Heart left ventricle (tissue), 13 donors: ENCODE measurements at regions not wholly inside any gene's neighbourhood (a gene's known extent, or its start where the extent isn't known, plus 50 kb on each side); places are given as distances from the start of the nearest gene placed in this dataset.

Experiments used
- POLR2A ChIP-seq, 2 donors: fragments of 450-650 bp; IDR thresholded peaks; one replicate each; pipeline ENCODE4 v1.6.1; 2017; ENCODE audit warnings: antibody characterized with exemption in 2 of 2, mild to moderate bottlenecking in 2 of 2, moderate library complexity in 2 of 2
- TF ChIP-seq, protein P1 (sequence below), 12 donors: fragments of 200-600 bp; sonication (generic) in 4 of 12; IDR thresholded peaks; one replicate each; pipeline versions ENCODE4 v1.5.0 to v1.8.0; 2018 to 2022; ENCODE audit warnings: antibody characterized with exemption in 12 of 12, mild to moderate bottlenecking in 5 of 12
- donor health status: ischemic (EF 13 %, LVEDD 7.1; RV severe dilation, severe dysfunction).
- donor health status: DM: no; HTN: yes; CAD: no.
- donor health status: DM: no; HTN: no; CAD: no.
- donor health status: ischemic (EF 25% LVEDD 6.9; RV normal size, moderate dysfunction).
- donor health status: ischemic (EF 25% LVEDD 5.7; RV mildly dilated, moderate dysfunction).
- donor health status: ischemic (EF 35%, LVEDD 5.7; RV mildly dilated, moderate dysfunction).
- donor health status: nonischemic (EF 11% LVEDD 7.7; RV severe dilation, severe dysfunction).
- donor health status: DM: yes; HTN: yes; CAD: no.
- donor health status: PGD.
- donor health status: ischemic (EF 29% LVEDD 5.4; RV normal size, mild dysfunction).
- donor health status: nonischemic (EF 23%, LVEDD 6.1; RV moderate dilation, normal function).

DNA sequence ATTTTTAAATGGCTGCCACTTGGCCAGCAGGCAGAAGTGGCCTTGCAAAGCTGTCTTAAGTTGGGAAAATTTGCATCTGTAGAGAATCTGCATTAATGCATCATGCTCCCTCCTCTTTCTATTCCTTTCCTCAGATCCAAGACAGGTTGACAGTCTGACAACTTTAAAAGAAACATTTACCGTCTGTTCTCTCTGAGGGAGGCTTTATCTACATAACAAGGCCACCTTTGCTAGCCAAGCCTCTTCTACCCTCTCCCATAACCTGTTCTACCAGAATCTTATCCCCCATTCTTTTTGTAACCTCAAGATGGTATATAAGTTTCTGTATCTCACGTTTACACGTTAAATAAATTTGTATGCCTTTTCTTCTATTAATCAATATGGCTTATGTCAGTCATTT, 271.9 kb downstream of the OSTF1 start:
- TF ChIP-seq, protein P1, sequence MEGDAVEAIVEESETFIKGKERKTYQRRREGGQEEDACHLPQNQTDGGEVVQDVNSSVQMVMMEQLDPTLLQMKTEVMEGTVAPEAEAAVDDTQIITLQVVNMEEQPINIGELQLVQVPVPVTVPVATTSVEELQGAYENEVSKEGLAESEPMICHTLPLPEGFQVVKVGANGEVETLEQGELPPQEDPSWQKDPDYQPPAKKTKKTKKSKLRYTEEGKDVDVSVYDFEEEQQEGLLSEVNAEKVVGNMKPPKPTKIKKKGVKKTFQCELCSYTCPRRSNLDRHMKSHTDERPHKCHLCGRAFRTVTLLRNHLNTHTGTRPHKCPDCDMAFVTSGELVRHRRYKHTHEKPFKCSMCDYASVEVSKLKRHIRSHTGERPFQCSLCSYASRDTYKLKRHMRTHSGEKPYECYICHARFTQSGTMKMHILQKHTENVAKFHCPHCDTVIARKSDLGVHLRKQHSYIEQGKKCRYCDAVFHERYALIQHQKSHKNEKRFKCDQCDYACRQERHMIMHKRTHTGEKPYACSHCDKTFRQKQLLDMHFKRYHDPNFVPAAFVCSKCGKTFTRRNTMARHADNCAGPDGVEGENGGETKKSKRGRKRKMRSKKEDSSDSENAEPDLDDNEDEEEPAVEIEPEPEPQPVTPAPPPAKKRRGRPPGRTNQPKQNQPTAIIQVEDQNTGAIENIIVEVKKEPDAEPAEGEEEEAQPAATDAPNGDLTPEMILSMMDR (IDR thresholded peaks at IDR 0.05), result no peak
- TF ChIP-seq POLR2A (IDR thresholded peaks at IDR 0.05), result no peak
